Heart right ventricle (tissue), 16 donors: ENCODE measurements at regions not wholly inside any gene's neighbourhood (a gene's known extent, or its start where the extent isn't known, plus 50 kb on each side); places are given as distances from the start of the nearest gene placed in this dataset.
"Not testable (repeated sequence)": the region's sequence is repeated elsewhere in the genome, so short reads cannot be mapped to it uniquely, and the experiment has no call there.

Experiments
- ATAC-seq, 8 donors: fragments of 200-7000 bp; cut with Tn5 transposase; one replicate each; pipeline ENCODE4 v1.9.1; 2020; ENCODE audit warnings: mild to moderate bottlenecking in 8 of 8, moderate library complexity in 8 of 8, moderate number of reproducible peaks in 1 of 8
- DNase-seq, 2 donors: peaks; one replicate each; pipeline ENCODE4 v3.0.0-alpha.2; 2020
- H3K27ac ChIP-seq, 10 donors: fragments of 200-600 bp; sonication (generic) in 2 of 10; one replicate each; pipeline versions ENCODE4 v1.5.0 to v1.8.0; 2020 to 2022; ENCODE audit warnings: mild to moderate bottlenecking in 3 of 10
- H3K27me3 ChIP-seq, 7 donors: fragments of 200-600 bp; one replicate each; pipeline ENCODE4 v1.8.0; 2021 to 2022; ENCODE audit warnings: mild to moderate bottlenecking in 2 of 7
- H3K36me3 ChIP-seq, 9 donors: fragments of 200-600 bp; sonication (generic) in 1 of 9; one replicate each; pipeline versions ENCODE4 v1.5.0 to v1.8.0; 2020 to 2022; ENCODE audit warnings: mild to moderate bottlenecking in 2 of 9
- H3K4me1 ChIP-seq, 9 donors: fragments of 200-600 bp; sonication (generic) in 1 of 9; one replicate each; pipeline versions ENCODE4 v1.5.0 to v1.8.0; 2020 to 2022; ENCODE audit warnings: mild to moderate bottlenecking in 4 of 9
- H3K4me3 ChIP-seq, 10 donors: fragments of 200-600 bp; sonication (generic) in 2 of 10; one replicate each; pipeline versions ENCODE4 v1.5.0 to v1.8.0; 2020 to 2022; ENCODE audit warnings: mild to moderate bottlenecking in 7 of 10, moderate library complexity in 2 of 10
- H3K9me3 ChIP-seq, 11 donors: fragments of 200-600 bp in 10 of 11; sonication (generic) in 2 of 11; one replicate each; pipeline versions ENCODE4 v1.5.0 to v1.8.0; 2013 to 2022; ENCODE audit warnings: mild to moderate bottlenecking in 2 of 11, control low read depth in 1 of 11, moderate library complexity in 1 of 11
- WGBS, 2 donors: extraction: QIAGEN DNeasy Blood & Tissue Kit; methylation state at CpG; one replicate each; pipeline ENCODE4 v1.1.7; 2013; ENCODE audit warnings: inconsistent platforms in 1 of 2; 5-methylcytosine and 5-hydroxymethylcytosine counted together
- intact Hi-C, 10 donors: fragments of 100-400 bp; cut with DNase I; formaldehyde crosslinking; loops; one replicate each; pipeline versions ENCODE4 v1.11.1 to v1.14.2; 2022
- TF ChIP-seq, protein P1 (sequence below), 9 donors: fragments of 200-600 bp; sonication (generic) in 2 of 9; IDR thresholded peaks; one replicate each; pipeline versions ENCODE4 v1.5.0 to v1.8.0; 2021 to 2022; ENCODE audit warnings: antibody characterized with exemption in 9 of 9, mild to moderate bottlenecking in 5 of 9, moderate library complexity in 1 of 9
- donor health status: Arrhythmogenic right ventricular cardiomyopathy.
- donor health status: ischemic (EF 13 %, LVEDD 7.1; RV severe dilation, severe dysfunction).
- donor health status: healthy with polysubstance abuse.
- donor health status: DM: no; HTN: yes; CAD: no.
- donor health status: DM: no; HTN: no; CAD: no.
- donor health status: ischemic (EF 25% LVEDD 6.9; RV normal size, moderate dysfunction).
- donor health status: ischemic (EF 25% LVEDD 5.7; RV mildly dilated, moderate dysfunction).
- donor health status: healthy.
- donor health status: DM: yes; HTN: yes; CAD: no.
- donor health status: Ischemic cardiomyopathy.
- donor health status: ischemic (EF 35%, LVEDD 5.7; RV mildly dilated, moderate dysfunction).
- donor health status: nonischemic (EF 11% LVEDD 7.7; RV severe dilation, severe dysfunction).
- donor health status: DM: yes; HTN: yes; CAD: no.
- donor health status: PGD.
- donor health status: ischemic (EF 29% LVEDD 5.4; RV normal size, mild dysfunction).
- donor health status: nonischemic (EF 23%, LVEDD 6.1; RV moderate dilation, normal function).

- DNase-seq (no peak), ATAC-seq (no peak)
- Histone ChIP-seq H3K27me3 (no peaks in the 10 kb centered on the region), H3K4me3 (no peak overlapping the region), H3K4me1 (peaks cover 0 to 12% (median 0%) of the 10 kb centered on the region in 9 donors), H3K36me3 (no peaks in the 10 kb centered on the region), H3K9me3 (peaks cover 0 to 9% (median 0%) of the 10 kb centered on the region in 11 donors), H3K27ac (peak overlapping the region in 2 of 10 donors; percentile 2 to 16)
- TF ChIP-seq, protein P1, sequence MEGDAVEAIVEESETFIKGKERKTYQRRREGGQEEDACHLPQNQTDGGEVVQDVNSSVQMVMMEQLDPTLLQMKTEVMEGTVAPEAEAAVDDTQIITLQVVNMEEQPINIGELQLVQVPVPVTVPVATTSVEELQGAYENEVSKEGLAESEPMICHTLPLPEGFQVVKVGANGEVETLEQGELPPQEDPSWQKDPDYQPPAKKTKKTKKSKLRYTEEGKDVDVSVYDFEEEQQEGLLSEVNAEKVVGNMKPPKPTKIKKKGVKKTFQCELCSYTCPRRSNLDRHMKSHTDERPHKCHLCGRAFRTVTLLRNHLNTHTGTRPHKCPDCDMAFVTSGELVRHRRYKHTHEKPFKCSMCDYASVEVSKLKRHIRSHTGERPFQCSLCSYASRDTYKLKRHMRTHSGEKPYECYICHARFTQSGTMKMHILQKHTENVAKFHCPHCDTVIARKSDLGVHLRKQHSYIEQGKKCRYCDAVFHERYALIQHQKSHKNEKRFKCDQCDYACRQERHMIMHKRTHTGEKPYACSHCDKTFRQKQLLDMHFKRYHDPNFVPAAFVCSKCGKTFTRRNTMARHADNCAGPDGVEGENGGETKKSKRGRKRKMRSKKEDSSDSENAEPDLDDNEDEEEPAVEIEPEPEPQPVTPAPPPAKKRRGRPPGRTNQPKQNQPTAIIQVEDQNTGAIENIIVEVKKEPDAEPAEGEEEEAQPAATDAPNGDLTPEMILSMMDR (IDR thresholded peaks at IDR 0.05) = no peak
- intact Hi-C loops = no loop called here
These were observed 560.4 kb downstream of the CD109 start for GRCh38 chr6:74256381-74256780.

DNA sequence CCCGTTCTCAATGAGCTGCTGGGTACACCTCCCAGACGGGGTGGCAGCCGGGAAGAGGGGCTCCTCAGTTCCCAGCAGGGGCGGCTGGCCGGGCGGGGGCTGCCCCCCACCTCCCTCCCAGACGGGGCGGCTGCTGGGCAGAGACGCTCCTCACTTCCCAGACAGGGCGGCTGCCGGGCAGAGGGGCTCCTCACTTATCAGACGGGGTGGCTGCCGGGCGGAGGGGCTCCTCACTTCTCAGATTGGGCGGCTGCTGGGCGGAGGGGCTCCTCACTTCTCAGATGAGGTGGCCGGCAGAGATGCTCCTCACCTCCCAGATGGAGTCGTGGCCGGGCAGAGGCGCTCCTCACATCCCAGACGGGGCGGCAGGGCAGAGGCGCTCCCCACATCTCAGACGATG, 559.0 kb downstream of the CD109 start:
- WGBS, 2 donors = 93 to 95% methylated on average over 23 of the region's 24 CpGs
- peak in 1 of 2 donors; percentile 3 for DNase-seq
- not testable (repeated sequence) for H3K36me3 ChIP-seq

DNA sequence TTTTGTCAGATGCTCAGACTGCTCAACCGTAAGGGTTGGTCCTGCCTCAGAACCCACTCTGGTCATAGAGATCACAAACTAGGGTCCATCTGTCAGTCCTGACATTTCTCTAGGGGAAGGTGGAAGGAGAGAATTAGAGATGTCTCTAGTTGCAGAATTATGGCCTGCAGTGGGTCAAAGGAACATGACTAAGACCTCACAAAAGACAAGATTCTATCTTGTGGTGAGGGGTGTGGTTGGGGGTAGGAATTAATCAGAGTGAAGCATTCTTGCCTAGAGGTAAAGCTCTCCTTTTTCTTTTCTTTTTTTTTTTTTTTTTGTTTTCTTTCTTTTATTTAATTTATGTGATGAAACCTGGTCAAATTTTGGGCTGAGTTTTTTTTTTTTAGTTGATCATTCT, 558.1 kb downstream of the CD109 start:
- H3K36me3 ChIP-seq, ATAC-seq, H3K4me3 ChIP-seq, H3K27me3 ChIP-seq, intact Hi-C loops, H3K9me3 ChIP-seq, H3K27ac ChIP-seq, DNase-seq: not testable (repeated sequence)
- WGBS, 2 donors = 91 to 95% methylated on average over 1 of the region's 1 CpG
- peaks cover 0 to 12% (median 0%) of the 10 kb centered on the region in 9 donors for H3K4me1 ChIP-seq

More for the DNA sequence above, 559.0 kb downstream of the CD109 start:
- H3K27ac ChIP-seq, intact Hi-C loops, ATAC-seq, H3K27me3 ChIP-seq, H3K4me1 ChIP-seq, H3K9me3 ChIP-seq, H3K4me3 ChIP-seq: not testable (repeated sequence)

- no peaks in the 10 kb centered on the region for H3K27me3 ChIP-seq
- H3K4me1 ChIP-seq = peaks cover 0 to 15% (median 0%) of the 10 kb centered on the region in 9 donors
- no peak overlapping the region for H3K4me3 ChIP-seq
- TF ChIP-seq, protein P1 (IDR thresholded peaks at IDR 0.05) = no peak
- ATAC-seq (no peak), DNase-seq (no peak)
- H3K27ac ChIP-seq = no peak overlapping the region
- H3K9me3 ChIP-seq = peaks cover 0 to 9% (median 0%) of the 10 kb centered on the region in 11 donors
- 76 to 81% methylated on average over 2 of the region's 2 CpGs for WGBS, 2 donors
- intact Hi-C loops = no loop called here
- H3K36me3 ChIP-seq = no peaks in the 10 kb centered on the region
These were observed 557.3 kb downstream of the CD109 start for GRCh38 chr6:74253261-74253660.

DNA sequence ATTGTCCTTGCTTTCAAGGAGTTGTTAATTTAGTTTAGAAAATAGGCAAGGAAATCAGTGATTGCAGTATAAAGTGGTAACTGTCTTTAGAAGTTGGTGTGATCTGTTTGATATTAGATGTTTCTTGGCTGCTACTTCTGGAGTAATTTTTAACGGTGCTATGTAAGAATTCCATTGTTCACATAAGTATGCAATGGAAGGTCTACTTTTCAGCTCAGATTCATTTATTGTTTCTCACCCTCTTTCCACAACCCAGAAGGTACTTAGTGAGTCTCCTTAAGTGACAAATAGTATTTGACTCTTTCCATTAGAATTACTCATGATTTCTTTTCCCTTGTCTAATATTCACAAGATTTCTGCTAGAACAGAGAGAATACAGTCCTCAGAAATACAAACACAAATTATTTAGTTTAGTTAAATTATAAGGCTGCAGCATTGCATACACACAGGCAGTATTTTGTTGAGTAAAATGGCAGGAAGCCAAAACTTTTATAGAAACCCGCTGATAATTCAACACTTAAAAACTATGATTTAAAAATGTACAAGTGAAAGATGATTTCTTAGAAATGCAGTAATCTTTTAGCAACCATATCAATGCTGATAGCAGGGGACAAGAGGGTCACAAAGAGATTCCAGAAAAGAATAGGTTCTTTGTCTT, 554.3 kb downstream of the CD109 start:
- 34 to 35% methylated on average over 2 of the region's 2 CpGs for WGBS, 2 donors
- ATAC-seq = no peak
- Histone ChIP-seq H3K36me3 (no peaks in the 10 kb centered on the region), H3K4me1 (peaks cover 0 to 15% (median 0%) of the 10 kb centered on the region in 9 donors), H3K4me3 (no peak overlapping the region), H3K9me3 (no peaks in the 10 kb centered on the region), H3K27ac (no peak overlapping the region), H3K27me3 (no peaks in the 10 kb centered on the region)
- intact Hi-C loops = no loop called here
- DNase-seq = no peak
- TF ChIP-seq, protein P1 (IDR thresholded peaks at IDR 0.05) = no peak
